Stomach (tissue), 4 donors: ENCODE measurements at regions not wholly inside any gene's neighbourhood (a gene's known extent, or its start where the extent isn't known, plus 50 kb on each side); places are given as distances from the start of the nearest gene placed in this dataset.

Experiments
- EP300 ChIP-seq: sonication (generic); formaldehyde crosslinking; IDR thresholded peaks from one replicate; pipeline ENCODE4 v1.6.1; 2017; ENCODE audit warnings: antibody characterized with exemption
- POLR2AphosphoS5 ChIP-seq, 3 donors: sonication (generic); formaldehyde crosslinking; IDR thresholded peaks; one replicate each; pipeline ENCODE4 v1.6.1; 2016; ENCODE audit warnings: antibody characterized with exemption in 3 of 3

- no peak for TF ChIP-seq POLR2AphosphoS5 (IDR thresholded peaks at IDR 0.05)
- no peak for TF ChIP-seq EP300
Observed at GRCh38 chrY:15289821-15290220, 765.5 kb downstream of the NLGN4Y start.
